G401.6 (cell line): ENCODE measurements at regions not wholly inside any gene's neighbourhood (a gene's known extent, or its start where the extent isn't known, plus 50 kb on each side); places are given as distances from the start of the nearest gene placed in this dataset.
"Not testable (repeated sequence)": the region's sequence is repeated elsewhere in the genome, so short reads cannot be mapped to it uniquely, and the experiment has no call there.

Experiments
- FAIRE-seq: peaks from 2 replicates; lab custom pipeline; 2012; peaks lifted over from hg19 to GRCh38; lab: Jason Lieb, UNC

DNA sequence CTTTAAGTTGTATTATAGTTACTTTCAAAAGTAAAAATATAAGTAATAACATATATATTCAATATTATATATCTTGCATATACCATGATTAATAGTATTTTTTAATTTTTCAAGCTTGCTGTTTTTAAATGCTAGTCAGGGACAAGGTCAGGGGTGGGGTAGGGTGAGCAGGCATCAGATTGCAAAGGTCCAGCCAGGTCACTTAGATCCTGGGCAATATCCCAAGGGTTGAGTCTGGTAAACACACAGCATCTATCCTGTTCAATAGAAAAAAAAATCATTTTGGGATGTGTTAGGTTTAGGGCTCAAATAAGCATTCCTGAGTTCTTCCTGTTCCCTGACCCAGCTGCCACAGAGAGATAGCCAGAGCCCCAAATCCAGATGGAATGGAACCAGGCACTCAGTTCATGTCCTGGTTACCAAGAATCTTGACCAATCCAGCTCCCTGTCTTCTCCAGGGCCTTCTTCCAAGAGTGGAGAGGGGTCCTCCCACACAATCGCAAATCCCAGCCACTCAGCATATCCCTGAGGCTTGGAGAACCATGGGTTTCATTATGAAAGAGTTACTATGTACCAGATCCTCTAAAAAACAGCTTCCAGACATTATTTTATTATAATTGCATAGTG is 134.9 kb upstream of the TOP1 start:
- no peak for FAIRE-seq

- FAIRE-seq: no peak
Observed at GRCh38 chr20:40894237-40894630, 134.4 kb upstream of the TOP1 start.

DNA sequence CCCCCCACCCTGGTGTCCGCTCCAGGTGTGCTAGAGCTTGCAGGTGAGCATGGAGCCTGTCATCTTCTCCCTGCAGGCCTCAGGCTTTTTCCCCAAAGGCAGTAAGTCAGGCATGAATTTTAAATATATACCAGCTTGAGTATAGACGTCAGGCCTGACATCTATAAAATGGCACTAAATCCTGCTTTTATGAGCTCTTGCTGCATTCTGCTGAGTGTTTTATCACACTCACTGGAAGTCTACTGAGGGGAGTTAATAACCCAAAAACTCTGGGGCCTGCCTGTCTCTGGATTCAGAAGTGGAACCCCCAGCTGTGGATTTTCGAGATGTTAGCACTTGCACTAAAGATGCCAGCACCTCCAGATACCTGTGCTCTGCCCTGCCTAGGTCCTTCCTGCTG is 133.4 kb upstream of the TOP1 start:
- no peak for FAIRE-seq

DNA sequence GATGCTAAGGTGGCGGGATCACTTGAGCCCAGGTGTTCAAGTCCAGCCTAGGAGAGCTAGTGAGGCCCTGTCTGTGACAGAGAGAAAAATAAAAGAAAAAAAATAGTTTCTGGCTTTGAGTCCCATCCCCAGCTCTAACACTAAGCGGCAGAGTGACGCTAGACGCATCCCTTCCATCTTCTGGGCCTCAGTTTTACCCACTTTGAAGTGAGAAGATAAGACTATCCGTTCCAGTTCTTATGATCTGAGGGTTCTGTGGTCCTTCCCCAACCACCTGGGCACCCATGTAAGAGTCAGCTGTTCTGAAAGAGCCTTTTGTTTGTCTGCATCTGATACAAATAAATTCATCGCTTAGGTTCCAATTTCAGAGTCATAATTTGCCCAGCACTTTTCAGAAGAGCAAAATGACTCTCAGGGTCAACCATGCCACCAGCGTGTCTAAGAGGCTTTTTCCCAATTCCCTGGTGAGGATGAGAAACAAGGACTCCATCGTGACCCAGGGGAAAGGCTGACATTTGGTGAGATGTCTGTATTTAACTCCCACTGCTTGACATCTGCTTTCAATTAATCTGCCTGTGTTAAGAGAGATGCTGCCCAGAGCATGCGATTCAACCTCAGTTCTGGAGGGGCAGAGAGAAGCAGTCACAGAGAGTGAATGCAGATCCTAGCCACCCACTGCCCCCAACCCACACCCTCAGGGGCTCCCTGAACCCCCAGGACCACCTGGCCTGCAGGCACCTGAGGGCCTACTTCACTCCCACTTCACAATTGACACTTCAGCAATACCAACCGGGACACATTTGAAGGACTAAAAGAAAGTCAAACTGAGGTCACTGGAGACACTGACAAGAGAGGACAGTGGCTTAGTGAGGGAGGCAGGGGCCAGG is 131.6 kb upstream of the TOP1 start:
- no peak for FAIRE-seq

GRCh38 chr20:40899344-40899743 is 129.3 kb upstream of the TOP1 start:
- FAIRE-seq: no peak

- FAIRE-seq: no peak
Observed at GRCh38 chr20:40900666-40901215, 127.9 kb upstream of the TOP1 start.

GRCh38 chr20:40902661-40903060 is 126.0 kb upstream of the TOP1 start:
- FAIRE-seq: no peak

DNA sequence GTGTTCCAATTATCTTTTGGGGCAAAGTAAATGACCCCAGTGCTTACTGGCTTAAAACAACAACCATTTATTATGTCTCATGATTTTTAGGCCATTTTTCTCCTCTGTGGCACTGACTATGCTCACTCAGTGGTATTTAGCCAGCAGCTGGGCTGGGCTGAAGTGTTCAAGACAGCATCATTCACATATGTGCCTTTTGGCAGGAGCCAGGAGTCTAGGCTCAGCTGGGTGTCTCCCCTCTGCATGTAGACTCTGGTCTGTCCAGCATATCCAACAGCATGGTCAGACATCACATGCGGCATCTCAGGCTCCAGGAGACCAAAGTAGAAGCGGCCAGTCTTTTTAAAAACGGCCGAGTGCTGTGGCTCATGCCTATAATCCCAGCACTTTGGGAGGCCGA is 120.3 kb upstream of the TOP1 start:
- FAIRE-seq: no peak

DNA sequence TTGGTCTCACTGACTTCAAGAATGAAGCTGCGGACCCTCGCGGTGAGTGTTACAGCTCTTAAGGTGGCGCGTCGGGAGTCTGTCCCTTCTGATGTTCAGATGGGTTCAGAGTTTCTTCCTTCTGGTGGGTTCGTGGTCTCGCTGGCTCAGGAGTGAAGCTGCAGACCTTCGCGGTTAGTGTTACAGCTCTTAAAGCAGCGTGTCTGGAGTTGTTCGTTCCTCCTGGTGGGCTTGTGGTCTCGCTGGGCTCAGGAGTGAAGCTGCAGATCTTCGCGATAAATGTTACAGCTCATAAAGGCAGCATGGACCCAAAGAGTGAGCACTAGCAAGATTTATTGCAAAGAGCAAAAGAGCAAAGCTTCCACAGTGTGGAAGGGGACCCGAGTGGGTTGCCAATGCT is 119.1 kb upstream of the TOP1 start:
- FAIRE-seq: not testable (repeated sequence)

- FAIRE-seq: not testable (repeated sequence)
Observed at GRCh38 chr20:40910436-40910835, 118.2 kb upstream of the TOP1 start.

GRCh38 chr20:40911152-40911551 is 117.5 kb upstream of the TOP1 start:
- not testable (repeated sequence) for FAIRE-seq

GRCh38 chr20:40913224-40914185 is 115.1 kb upstream of the TOP1 start:
- FAIRE-seq: no peak

GRCh38 chr20:40915756-40916155 is 112.9 kb upstream of the TOP1 start:
- no peak for FAIRE-seq

DNA sequence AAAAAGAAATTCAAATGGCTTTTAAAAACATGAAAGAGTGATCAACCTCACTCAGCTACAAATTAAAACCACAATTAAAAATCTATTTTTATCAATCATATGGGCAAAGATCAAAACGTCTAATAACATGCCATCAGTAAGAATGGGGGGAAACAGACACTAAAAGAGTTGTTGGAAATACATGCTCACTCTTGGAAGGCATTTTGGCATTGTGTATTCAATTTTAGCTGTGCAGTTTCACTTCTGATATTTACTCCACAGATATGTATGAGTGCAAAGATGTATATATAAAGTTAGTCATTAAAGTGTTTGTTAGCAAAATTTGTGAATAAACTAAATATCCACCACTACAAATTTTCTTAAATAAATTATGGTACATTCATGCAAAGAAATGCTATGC is 112.3 kb upstream of the TOP1 start:
- FAIRE-seq: no peak

GRCh38 chr20:40920291-40920690 is 108.3 kb upstream of the TOP1 start:
- FAIRE-seq: no peak

DNA sequence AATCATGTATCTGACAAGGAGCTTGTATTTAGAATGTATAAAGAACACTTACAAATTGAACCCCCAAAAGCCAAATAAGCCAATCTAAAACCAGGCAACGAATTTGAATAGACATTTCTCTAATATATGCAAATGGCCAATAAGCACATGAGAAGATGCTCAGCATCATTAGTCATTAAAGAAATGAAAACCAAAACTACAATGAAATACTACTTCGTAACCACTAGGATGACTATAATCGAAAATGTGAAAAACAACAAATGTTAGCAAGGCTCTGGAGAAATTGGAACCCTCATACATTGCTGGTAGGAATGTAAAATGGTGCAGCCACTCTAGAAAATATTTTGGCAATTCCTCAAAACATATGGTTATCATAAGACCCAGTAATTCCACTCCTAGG is 105.8 kb upstream of the TOP1 start:
- FAIRE-seq: no peak

DNA sequence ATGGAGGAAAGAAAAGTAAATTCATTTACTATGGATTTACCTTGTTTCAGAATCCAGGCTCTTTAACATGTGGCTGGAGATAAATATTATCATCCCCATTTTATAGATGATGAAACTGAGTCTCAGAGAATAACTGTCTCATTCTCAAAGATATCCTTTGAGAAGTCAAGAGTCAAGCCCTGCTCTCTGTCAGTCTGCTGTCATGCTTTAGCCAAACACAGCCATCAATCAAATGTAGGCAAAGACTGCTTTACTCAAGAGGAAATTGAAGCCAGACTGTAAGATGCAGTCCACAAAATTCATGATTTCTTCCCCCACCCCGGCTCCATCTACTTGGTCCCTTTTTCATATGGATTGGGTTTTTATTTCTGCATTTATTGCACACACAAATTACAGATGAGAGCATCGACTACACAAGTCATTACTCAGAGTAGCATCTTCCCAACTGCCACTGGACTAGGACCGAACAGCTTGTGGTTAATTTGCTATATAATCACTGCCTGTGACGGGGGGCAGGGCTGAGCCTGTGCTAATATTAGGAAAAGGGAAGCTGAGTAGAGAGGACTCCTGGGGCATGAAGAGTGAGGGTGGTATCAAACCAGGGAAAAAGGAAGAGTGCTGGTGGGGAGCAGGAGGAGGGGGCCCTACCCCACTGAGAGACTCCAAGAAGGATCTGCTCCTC is 102.7 kb upstream of the TOP1 start:
- FAIRE-seq: no peak

GRCh38 chr20:40926928-40927327 is 101.7 kb upstream of the TOP1 start:
- FAIRE-seq: no peak

- FAIRE-seq: no peak
Observed at GRCh38 chr20:40930561-40930960, 98.1 kb upstream of the TOP1 start.

- FAIRE-seq: no peak
Observed at GRCh38 chr20:40931410-40932044, 97.1 kb upstream of the TOP1 start.

DNA sequence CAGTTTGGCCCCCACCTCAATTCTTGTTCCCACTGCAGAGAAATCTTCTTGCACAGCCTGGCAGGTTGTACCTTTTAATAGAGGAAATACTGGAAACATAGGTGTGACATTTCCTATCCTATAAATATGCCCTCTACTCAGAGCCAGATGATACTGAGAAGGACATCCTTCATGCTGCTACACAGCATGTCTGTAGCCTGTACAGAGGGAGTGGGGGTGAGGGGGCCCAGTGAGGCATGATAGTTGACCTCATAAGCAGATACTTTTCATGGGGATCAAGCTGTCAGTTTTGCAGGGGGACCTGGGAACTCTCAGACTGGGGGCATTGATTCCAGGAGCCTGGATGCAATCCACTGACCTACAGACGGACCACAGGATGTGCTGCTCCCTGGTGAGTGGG is 96.2 kb upstream of the TOP1 start:
- no peak for FAIRE-seq
